Body of pancreas (tissue), 4 donors: ENCODE measurements at regions not wholly inside any gene's neighbourhood (a gene's known extent, or its start where the extent isn't known, plus 50 kb on each side); places are given as distances from the start of the nearest gene placed in this dataset.

Experiments used
- ATAC-seq: fragments of 150-250 bp; one replicate; pipeline ENCODE4 v1.9.1; 2016
- DNase-seq, 4 donors: peaks; one replicate each; pipeline ENCODE4 v3.0.0-alpha.2; 2019
- H3K27ac ChIP-seq, 4 donors: fragments of 200-600 bp; sonication (generic); 1 replicate in 3 of 4; 2 replicates in 1 of 4; pipeline versions ENCODE4 v1.5.1 to v1.6.1; 2016 to 2019; ENCODE audit warnings: mild to moderate bottlenecking in 1 of 4, mixed read lengths in 1 of 4, moderate library complexity in 1 of 4
- H3K27me3 ChIP-seq, 2 donors: fragments of 200-600 bp; sonication (generic); one replicate each; pipeline ENCODE4 v1.6.0; 2016; ENCODE audit warnings: mild to moderate bottlenecking in 1 of 2
- H3K36me3 ChIP-seq, 2 donors: fragments of 200-600 bp; sonication (generic); replicated peaks in 1 of 2; 2 replicates each; pipeline ENCODE4 v1.5.1; 2016; ENCODE audit warnings: low read depth in 2 of 2; ENCODE audit not compliant: insufficient read depth in 1 of 2
- H3K4me1 ChIP-seq: fragments of 200-600 bp; sonication (generic); one replicate; pipeline ENCODE4 v1.6.0; 2016
- H3K4me3 ChIP-seq, 2 donors: fragments of 200-600 bp; sonication (generic); 1 replicate in 1 of 2; 2 replicates in 1 of 2; pipeline ENCODE4 v1.5.1; 2016 to 2019
- H3K9me3 ChIP-seq, 3 donors: fragments of 200-600 bp; sonication (generic); 1 replicate in 2 of 3; 2 replicates in 1 of 3; pipeline ENCODE4 v1.5.1; 2016
- POLR2A ChIP-seq, 3 donors: fragments of 450-650 bp; IDR thresholded peaks; one replicate each; pipeline ENCODE4 v1.6.1; 2016; ENCODE audit warnings: antibody characterized with exemption in 3 of 3, mild to moderate bottlenecking in 2 of 3
- WGBS, 2 donors: methylation state at CpG; one replicate each; pipeline ENCODE4 v1.1.5; 2017; 5-methylcytosine and 5-hydroxymethylcytosine counted together
- intact Hi-C: fragments of 100-400 bp; cut with DNase I; formaldehyde crosslinking; loops from one replicate; pipeline ENCODE4 v1.15.1; 2023
- TF ChIP-seq, protein P1 (sequence below), 7 experiments: fragments of 450-650 bp in 4 of 7; fragments of 200-600 bp in 3 of 7; sonication (generic) in 3 of 7; IDR thresholded peaks; one replicate each; pipeline ENCODE4 v1.5.1; 2016 to 2019; ENCODE audit warnings: antibody characterized with exemption in 7 of 7

DNA sequence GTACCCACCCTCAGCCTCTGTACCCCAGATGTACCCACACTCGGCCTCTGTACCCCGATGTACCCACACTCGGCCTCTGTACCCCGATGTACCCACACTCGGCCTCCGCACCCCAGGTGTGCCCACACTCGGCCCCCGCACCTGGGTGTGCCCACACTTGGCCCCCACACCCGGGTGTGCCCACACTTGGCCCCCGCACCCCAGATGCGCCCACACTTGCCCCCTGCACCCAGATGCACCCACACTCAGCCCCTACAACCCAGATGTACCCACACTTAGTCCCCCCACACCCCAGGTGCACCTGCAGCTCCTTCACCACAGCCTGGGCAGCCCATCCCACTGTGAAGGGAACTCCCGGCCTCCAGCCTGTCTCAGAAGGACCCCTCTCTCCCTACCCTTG is 69.7 kb downstream of the PEX11G start:
- Histone ChIP-seq H3K4me1 (peaks cover 46% of the 10 kb centered on the region), H3K4me3 (no peak overlapping the region)
- 88 to 89% methylated on average over 11 to 12 of the region's 12 CpGs for WGBS, 2 donors

DNA sequence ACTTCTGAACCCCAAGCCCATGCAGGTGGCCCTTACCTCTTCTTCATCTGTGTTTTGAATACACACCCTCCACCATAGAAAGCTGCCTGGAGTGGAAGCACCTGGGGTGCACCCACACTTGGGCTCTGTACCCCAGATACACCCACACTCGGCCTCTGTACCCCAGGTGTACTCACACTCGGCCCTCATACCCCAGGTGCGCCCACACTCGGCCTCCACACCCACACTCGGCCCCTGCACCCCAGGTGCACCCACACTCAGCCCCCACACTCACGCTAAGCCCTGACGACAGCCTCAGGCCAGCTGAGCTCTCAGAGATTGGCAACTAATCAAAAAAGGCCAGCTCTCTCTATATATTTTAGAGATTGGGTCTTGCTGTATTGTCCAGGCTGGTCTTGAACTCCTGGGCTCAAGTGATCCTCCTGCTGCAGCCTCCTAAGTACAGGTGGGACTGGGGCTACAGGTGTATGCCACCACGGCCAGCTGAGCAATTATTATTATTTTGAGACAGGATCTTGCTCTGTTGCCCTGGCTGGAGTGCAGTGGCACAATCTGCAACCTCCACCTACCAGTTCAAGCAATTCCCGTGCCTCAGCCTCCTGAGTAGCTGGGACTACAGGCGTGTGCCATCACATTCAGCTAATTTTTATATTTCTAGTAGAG is 68.9 kb downstream of the PEX11G start:
- peaks cover 54% of the 10 kb centered on the region for H3K4me1 ChIP-seq
- intact Hi-C loops, result no loop called here
- H3K27ac ChIP-seq, result no peak overlapping the region
- DNase-seq (no peak), ATAC-seq (no peak)
- no peak overlapping the region for H3K4me3 ChIP-seq
- H3K9me3 ChIP-seq, result no peaks in the 10 kb centered on the region
- 89 to 91% methylated on average over 9 to 10 of the region's 10 CpGs for WGBS, 2 donors
- no peaks in the 10 kb centered on the region for H3K27me3 ChIP-seq
- no peaks in the 10 kb centered on the region for H3K36me3 ChIP-seq
- no peak for TF ChIP-seq POLR2A (IDR thresholded peaks at IDR 0.05)
- TF ChIP-seq, protein P1, sequence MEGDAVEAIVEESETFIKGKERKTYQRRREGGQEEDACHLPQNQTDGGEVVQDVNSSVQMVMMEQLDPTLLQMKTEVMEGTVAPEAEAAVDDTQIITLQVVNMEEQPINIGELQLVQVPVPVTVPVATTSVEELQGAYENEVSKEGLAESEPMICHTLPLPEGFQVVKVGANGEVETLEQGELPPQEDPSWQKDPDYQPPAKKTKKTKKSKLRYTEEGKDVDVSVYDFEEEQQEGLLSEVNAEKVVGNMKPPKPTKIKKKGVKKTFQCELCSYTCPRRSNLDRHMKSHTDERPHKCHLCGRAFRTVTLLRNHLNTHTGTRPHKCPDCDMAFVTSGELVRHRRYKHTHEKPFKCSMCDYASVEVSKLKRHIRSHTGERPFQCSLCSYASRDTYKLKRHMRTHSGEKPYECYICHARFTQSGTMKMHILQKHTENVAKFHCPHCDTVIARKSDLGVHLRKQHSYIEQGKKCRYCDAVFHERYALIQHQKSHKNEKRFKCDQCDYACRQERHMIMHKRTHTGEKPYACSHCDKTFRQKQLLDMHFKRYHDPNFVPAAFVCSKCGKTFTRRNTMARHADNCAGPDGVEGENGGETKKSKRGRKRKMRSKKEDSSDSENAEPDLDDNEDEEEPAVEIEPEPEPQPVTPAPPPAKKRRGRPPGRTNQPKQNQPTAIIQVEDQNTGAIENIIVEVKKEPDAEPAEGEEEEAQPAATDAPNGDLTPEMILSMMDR (IDR thresholded peaks at IDR 0.05), result no peak

More for the DNA sequence above, 69.7 kb downstream of the PEX11G start:
- no peak for ATAC-seq
- Histone ChIP-seq H3K27ac (no peak overlapping the region), H3K27me3 (no peaks in the 10 kb centered on the region), H3K36me3 (no peaks in the 10 kb centered on the region), H3K9me3 (no peaks in the 10 kb centered on the region)
- no peak for DNase-seq
- no peak for TF ChIP-seq POLR2A (IDR thresholded peaks at IDR 0.05)
- TF ChIP-seq, protein P1 (IDR thresholded peaks at IDR 0.05), result no peak
- intact Hi-C loops, result no loop called here

GRCh38 chr19:7421941-7422744 is 66.7 kb downstream of the PEX11G start:
- Histone ChIP-seq H3K9me3 (no peaks in the 10 kb centered on the region), H3K36me3 (no peaks in the 10 kb centered on the region), H3K27ac (no peak overlapping the region), H3K27me3 (no peaks in the 10 kb centered on the region), H3K4me3 (no peak overlapping the region), H3K4me1 (peaks cover 58% of the 10 kb centered on the region)
- DNase-seq, result no peak
- intact Hi-C loops, result no loop called here
- no peak for TF ChIP-seq POLR2A (IDR thresholded peaks at IDR 0.05)
- TF ChIP-seq, protein P1 (IDR thresholded peaks at IDR 0.05), result no peak
- WGBS, 2 donors, result 84 to 89% methylated on average over 17 of the region's 17 CpGs
- no peak for ATAC-seq
